ENCODE measurements at regions not wholly inside any gene's neighbourhood (a gene's known extent, or its start where the extent isn't known, plus 50 kb on each side); places are given as distances from the start of the nearest gene placed in this dataset.

GRCh38 chr11:91698845-91699244, 525.8 kb upstream of the FAT3 start:
- TF ChIP-seq FOXP2 (optimal IDR thresholded peaks at IDR 0.05; ENCODE audit: borderline replicate concordance, extremely low read depth, extremely low read length, insufficient read depth), result no peak
- TF ChIP-seq, protein P1, sequence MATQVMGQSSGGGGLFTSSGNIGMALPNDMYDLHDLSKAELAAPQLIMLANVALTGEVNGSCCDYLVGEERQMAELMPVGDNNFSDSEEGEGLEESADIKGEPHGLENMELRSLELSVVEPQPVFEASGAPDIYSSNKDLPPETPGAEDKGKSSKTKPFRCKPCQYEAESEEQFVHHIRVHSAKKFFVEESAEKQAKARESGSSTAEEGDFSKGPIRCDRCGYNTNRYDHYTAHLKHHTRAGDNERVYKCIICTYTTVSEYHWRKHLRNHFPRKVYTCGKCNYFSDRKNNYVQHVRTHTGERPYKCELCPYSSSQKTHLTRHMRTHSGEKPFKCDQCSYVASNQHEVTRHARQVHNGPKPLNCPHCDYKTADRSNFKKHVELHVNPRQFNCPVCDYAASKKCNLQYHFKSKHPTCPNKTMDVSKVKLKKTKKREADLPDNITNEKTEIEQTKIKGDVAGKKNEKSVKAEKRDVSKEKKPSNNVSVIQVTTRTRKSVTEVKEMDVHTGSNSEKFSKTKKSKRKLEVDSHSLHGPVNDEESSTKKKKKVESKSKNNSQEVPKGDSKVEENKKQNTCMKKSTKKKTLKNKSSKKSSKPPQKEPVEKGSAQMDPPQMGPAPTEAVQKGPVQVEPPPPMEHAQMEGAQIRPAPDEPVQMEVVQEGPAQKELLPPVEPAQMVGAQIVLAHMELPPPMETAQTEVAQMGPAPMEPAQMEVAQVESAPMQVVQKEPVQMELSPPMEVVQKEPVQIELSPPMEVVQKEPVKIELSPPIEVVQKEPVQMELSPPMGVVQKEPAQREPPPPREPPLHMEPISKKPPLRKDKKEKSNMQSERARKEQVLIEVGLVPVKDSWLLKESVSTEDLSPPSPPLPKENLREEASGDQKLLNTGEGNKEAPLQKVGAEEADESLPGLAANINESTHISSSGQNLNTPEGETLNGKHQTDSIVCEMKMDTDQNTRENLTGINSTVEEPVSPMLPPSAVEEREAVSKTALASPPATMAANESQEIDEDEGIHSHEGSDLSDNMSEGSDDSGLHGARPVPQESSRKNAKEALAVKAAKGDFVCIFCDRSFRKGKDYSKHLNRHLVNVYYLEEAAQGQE (IDR thresholded peaks at IDR 0.05; ENCODE audit: insufficient read depth in 1 of 2, low read depth in 2 of 2, low read length in 2 of 2), result no peak
- TF ChIP-seq SIN3A (IDR thresholded peaks at IDR 0.05; ENCODE audit: borderline replicate concordance, insufficient read depth, low read length), result no peak
- no peak for TF ChIP-seq TAF1 (IDR thresholded peaks at IDR 0.05; ENCODE audit: borderline replicate concordance, insufficient read depth, low read length)
- no peak for TF ChIP-seq POLR2AphosphoS5 (IDR thresholded peaks at IDR 0.05; ENCODE audit: low read depth, low read length)

- TF ChIP-seq POLR2AphosphoS5 (IDR thresholded peaks at IDR 0.05; ENCODE audit: low read depth, low read length) (no peak), SIN3A (IDR thresholded peaks at IDR 0.05; ENCODE audit: borderline replicate concordance, insufficient read depth, low read length) (no peak), TAF1 (IDR thresholded peaks at IDR 0.05; ENCODE audit: borderline replicate concordance, insufficient read depth, low read length) (no peak), FOXP2 (optimal IDR thresholded peaks at IDR 0.05; ENCODE audit: borderline replicate concordance, extremely low read depth, extremely low read length, insufficient read depth) (no peak)
- TF ChIP-seq, protein P1 (IDR thresholded peaks at IDR 0.05; ENCODE audit: insufficient read depth in 1 of 2, low read depth in 2 of 2, low read length in 2 of 2), result no peak
Measured at GRCh38 chr11:91694331-91694730, 530.3 kb upstream of the FAT3 start.

DNA sequence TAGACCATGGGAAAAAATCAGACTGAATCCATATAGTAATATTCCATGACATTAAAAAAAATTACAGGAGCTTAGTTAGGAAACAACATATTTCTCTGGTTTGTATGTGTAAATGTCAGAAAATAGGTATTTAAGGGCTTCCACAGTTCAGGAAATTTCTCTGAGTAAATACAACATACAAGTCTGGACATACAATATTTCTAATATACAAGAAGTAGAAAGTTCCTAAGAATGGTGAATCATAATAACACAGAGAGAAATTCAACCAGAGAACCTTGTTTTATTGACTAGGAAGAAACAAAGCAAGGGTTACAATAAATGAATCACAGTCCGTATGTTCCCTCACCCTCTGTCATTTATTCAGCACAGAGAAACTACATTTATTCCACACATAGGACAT, 532.7 kb upstream of the FAT3 start:
- TF ChIP-seq TAF1 (IDR thresholded peaks at IDR 0.05; ENCODE audit: borderline replicate concordance, insufficient read depth, low read length) (no peak), FOXP2 (optimal IDR thresholded peaks at IDR 0.05; ENCODE audit: borderline replicate concordance, extremely low read depth, extremely low read length, insufficient read depth) (no peak), SIN3A (IDR thresholded peaks at IDR 0.05; ENCODE audit: borderline replicate concordance, insufficient read depth, low read length) (no peak), POLR2AphosphoS5 (IDR thresholded peaks at IDR 0.05; ENCODE audit: low read depth, low read length) (no peak)
- TF ChIP-seq, protein P1 (IDR thresholded peaks at IDR 0.05; ENCODE audit: insufficient read depth in 1 of 2, low read depth in 2 of 2, low read length in 2 of 2), result no peak

DNA sequence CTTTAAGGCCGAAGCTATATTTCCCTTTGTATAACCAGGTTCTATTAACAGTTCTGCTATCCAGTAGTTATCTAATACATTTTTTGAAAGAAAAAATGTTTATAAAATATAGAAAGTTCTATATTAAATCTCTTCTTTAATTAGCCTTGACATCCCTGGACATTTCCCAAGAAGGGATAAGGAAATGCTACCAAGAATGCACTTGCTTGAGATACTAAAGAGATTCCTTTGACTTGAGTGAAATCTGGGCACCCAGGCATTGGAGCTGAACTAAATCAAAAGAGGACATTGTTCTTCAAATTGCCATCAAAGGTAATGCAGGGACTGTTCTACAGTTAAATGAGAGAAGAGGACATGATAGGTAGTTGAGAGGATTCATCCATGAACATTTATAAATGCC, 535.9 kb upstream of the FAT3 start:
- TF ChIP-seq, protein P1 (IDR thresholded peaks at IDR 0.05; ENCODE audit: insufficient read depth in 1 of 2, low read depth in 2 of 2, low read length in 2 of 2), result no peak
- TF ChIP-seq SIN3A (IDR thresholded peaks at IDR 0.05; ENCODE audit: borderline replicate concordance, insufficient read depth, low read length) (no peak), TAF1 (IDR thresholded peaks at IDR 0.05; ENCODE audit: borderline replicate concordance, insufficient read depth, low read length) (no peak), POLR2AphosphoS5 (IDR thresholded peaks at IDR 0.05; ENCODE audit: low read depth, low read length) (no peak), FOXP2 (optimal IDR thresholded peaks at IDR 0.05; ENCODE audit: borderline replicate concordance, extremely low read depth, extremely low read length, insufficient read depth) (no peak)

- TF ChIP-seq FOXP2 (optimal IDR thresholded peaks at IDR 0.05; ENCODE audit: borderline replicate concordance, extremely low read depth, extremely low read length, insufficient read depth) (no peak), SIN3A (IDR thresholded peaks at IDR 0.05; ENCODE audit: borderline replicate concordance, insufficient read depth, low read length) (no peak)
Measured at GRCh38 chr11:91686700-91687099, 537.9 kb upstream of the FAT3 start.
